RWPE2 (cell line): ENCODE measurements at regions not wholly inside any gene's neighbourhood (a gene's known extent, or its start where the extent isn't known, plus 50 kb on each side); places are given as distances from the start of the nearest gene placed in this dataset.

Experiments used
- ATAC-seq: fragments of 200-7000 bp; cut with Tn5 transposase; 3 replicates; pipeline ENCODE4 v1.9.1; 2021; ENCODE audit warnings: low read depth
- DNase-seq: peaks from one replicate; pipeline ENCODE4 v3.0.0-alpha.2; 2020; ENCODE audit warnings: low spot score
- H3K27ac ChIP-seq: fragments of 450-650 bp; 2 replicates; pipeline ENCODE4 v1.5.1; 2017; ENCODE audit warnings: mild to moderate bottlenecking; ENCODE audit not compliant: poor library complexity, severe bottlenecking
- H3K27me3 ChIP-seq: fragments of 250-450 bp; sonication (Bioruptor Pico); 2 replicates; pipeline ENCODE4 v1.5.1; 2021; ENCODE audit warnings: mild to moderate bottlenecking, moderate library complexity; ENCODE audit not compliant: insufficient read depth, poor library complexity, severe bottlenecking
- H3K36me3 ChIP-seq: fragments of 250-450 bp; sonication (Bioruptor Pico); 2 replicates; pipeline ENCODE4 v1.5.1; 2020; ENCODE audit warnings: low read depth, mild to moderate bottlenecking, moderate library complexity
- H3K4me1 ChIP-seq: fragments of 250-450 bp; sonication (Bioruptor Pico); 2 replicates; pipeline ENCODE4 v1.5.1; 2021; ENCODE audit warnings: mild to moderate bottlenecking, moderate library complexity; ENCODE audit not compliant: insufficient read depth, poor library complexity, severe bottlenecking
- H3K4me3 ChIP-seq: fragments of 250-450 bp; sonication (Bioruptor Pico); 2 replicates; pipeline ENCODE4 v1.5.1; 2021; ENCODE audit warnings: mild to moderate bottlenecking, moderate library complexity; ENCODE audit not compliant: severe bottlenecking
- H3K9me3 ChIP-seq: fragments of 250-450 bp; sonication (Bioruptor Pico); 2 replicates; pipeline ENCODE4 v1.5.1; 2021; ENCODE audit warnings: mild to moderate bottlenecking, moderate library complexity; ENCODE audit not compliant: severe bottlenecking
- CTCF ChIP-seq: fragments of 450-650 bp; IDR thresholded peaks from one replicate; pipeline ENCODE4 v1.5.1; 2017; ENCODE audit warnings: mild to moderate bottlenecking, moderate library complexity; ENCODE audit not compliant: poor library complexity, severe bottlenecking

GRCh38 chrX:106302304-106302703 is 134.2 kb downstream of the PWWP3B start:
- DNase-seq (no peak), ATAC-seq (peak; percentile 74)
- Histone ChIP-seq H3K4me1 (peaks cover 16% of the 10 kb centered on the region), H3K27ac (peak overlapping the region; percentile 64), H3K9me3 (no peaks in the 10 kb centered on the region), H3K27me3 (no peaks in the 10 kb centered on the region), H3K36me3 (no peaks in the 10 kb centered on the region), H3K4me3 (no peak overlapping the region)
- TF ChIP-seq CTCF: no peak

GRCh38 chrX:106306391-106306947 is 138.4 kb downstream of the PWWP3B start:
- no peak for DNase-seq
- H3K4me3 ChIP-seq: no peak overlapping the region
- no peak overlapping the region for H3K27ac ChIP-seq
- no peaks in the 10 kb centered on the region for H3K36me3 ChIP-seq
- H3K9me3 ChIP-seq: no peaks in the 10 kb centered on the region
- no peaks in the 10 kb centered on the region for H3K27me3 ChIP-seq
- no peak for TF ChIP-seq CTCF
- no peak for ATAC-seq
- peaks cover 6% of the 10 kb centered on the region for H3K4me1 ChIP-seq

GRCh38 chrX:106323357-106323756 is 155.3 kb downstream of the PWWP3B start:
- no peak for DNase-seq
- Histone ChIP-seq H3K4me1 (no peaks in the 10 kb centered on the region), H3K27me3 (no peaks in the 10 kb centered on the region), H3K27ac (no peak overlapping the region), H3K4me3 (no peak overlapping the region), H3K9me3 (no peaks in the 10 kb centered on the region), H3K36me3 (no peaks in the 10 kb centered on the region)
- TF ChIP-seq CTCF: no peak
- no peak for ATAC-seq

- TF ChIP-seq CTCF: no peak
- DNase-seq (no peak), ATAC-seq (no peak)
- H3K4me1 ChIP-seq: no peaks in the 10 kb centered on the region
- H3K36me3 ChIP-seq: no peaks in the 10 kb centered on the region
- H3K27me3 ChIP-seq: no peaks in the 10 kb centered on the region
- no peak overlapping the region for H3K4me3 ChIP-seq
- no peaks in the 10 kb centered on the region for H3K9me3 ChIP-seq
- no peak overlapping the region for H3K27ac ChIP-seq
Measured at GRCh38 chrX:106331606-106332005, 163.5 kb downstream of the PWWP3B start.

GRCh38 chrX:106341823-106342222 is 173.7 kb downstream of the PWWP3B start:
- no peaks in the 10 kb centered on the region for H3K27me3 ChIP-seq
- H3K4me3 ChIP-seq: no peak overlapping the region
- DNase-seq (no peak), ATAC-seq (no peak)
- H3K9me3 ChIP-seq: no peaks in the 10 kb centered on the region
- no peaks in the 10 kb centered on the region for H3K4me1 ChIP-seq
- no peak for TF ChIP-seq CTCF
- no peak overlapping the region for H3K27ac ChIP-seq
- H3K36me3 ChIP-seq: no peaks in the 10 kb centered on the region
